Activated T-helper 17 cell treated with anti-CD3 and anti-CD28 coated beads, Interleukin-2, amount 50 U/mL, for 72 hours (primary cell): ENCODE measurements at regions not wholly inside any gene's neighbourhood (a gene's known extent, or its start where the extent isn't known, plus 50 kb on each side); places are given as distances from the start of the nearest gene placed in this dataset.

Source experiments
- ATAC-seq: fragments of 150-1000 bp; cut with Tn5 transposase; replicated peaks from 2 replicates; pipeline ENCODE4 v1.10.0; 2021; ENCODE audit warnings: mild to moderate bottlenecking, moderate library complexity
- H3K27ac Mint-ChIP-seq: one replicate; pipeline ENCODE4 v1.8.0; 2022; ENCODE audit warnings: mixed read lengths
- H3K27me3 Mint-ChIP-seq: one replicate; pipeline ENCODE4 v1.8.0; 2022; ENCODE audit warnings: mixed read lengths
- H3K36me3 Mint-ChIP-seq: one replicate; pipeline ENCODE4 v1.8.0; 2022; ENCODE audit warnings: low read depth, mild to moderate bottlenecking, mixed read lengths
- H3K4me1 Mint-ChIP-seq: one replicate; pipeline ENCODE4 v1.8.0; 2022; ENCODE audit warnings: mixed read lengths
- H3K4me3 Mint-ChIP-seq: one replicate; pipeline ENCODE4 v1.8.0; 2022; ENCODE audit warnings: mild to moderate bottlenecking, mixed read lengths
- H3K9me3 Mint-ChIP-seq: one replicate; pipeline ENCODE4 v1.8.0; 2022; ENCODE audit warnings: mixed read lengths

GRCh38 chr11:113634940-113635575, 71.0 kb downstream of the TMPRSS5 start:
- H3K9me3 Mint-ChIP-seq, result no peaks in the 10 kb centered on the region
- no peak for ATAC-seq
- no peaks in the 10 kb centered on the region for H3K36me3 Mint-ChIP-seq
- peaks cover 26% of the 10 kb centered on the region for H3K27me3 Mint-ChIP-seq
- H3K27ac Mint-ChIP-seq, result no peak overlapping the region
- no peak overlapping the region for H3K4me3 Mint-ChIP-seq
- H3K4me1 Mint-ChIP-seq, result no peaks in the 10 kb centered on the region

GRCh38 chr11:113632981-113633380, 73.1 kb downstream of the TMPRSS5 start:
- no peak overlapping the region for H3K4me3 Mint-ChIP-seq

GRCh38 chr11:113629562-113629961, 76.5 kb downstream of the TMPRSS5 start:
- Mint-ChIP-seq H3K9me3 (no peaks in the 10 kb centered on the region), H3K36me3 (no peaks in the 10 kb centered on the region), H3K4me1 (no peaks in the 10 kb centered on the region), H3K27me3 (peaks cover 13% of the 10 kb centered on the region), H3K4me3 (no peak overlapping the region), H3K27ac (no peak overlapping the region)
- no peak for ATAC-seq

More at GRCh38 chr11:113632981-113633380, 73.1 kb downstream of the TMPRSS5 start:
- no peaks in the 10 kb centered on the region for H3K4me1 Mint-ChIP-seq
- H3K9me3 Mint-ChIP-seq, result no peaks in the 10 kb centered on the region
- H3K27me3 Mint-ChIP-seq, result peaks cover 17% of the 10 kb centered on the region
- no peak for ATAC-seq
- H3K27ac Mint-ChIP-seq, result no peak overlapping the region
- no peaks in the 10 kb centered on the region for H3K36me3 Mint-ChIP-seq

GRCh38 chr11:113628912-113629311, 77.2 kb downstream of the TMPRSS5 start:
- H3K9me3 Mint-ChIP-seq, result no peaks in the 10 kb centered on the region
- no peak overlapping the region for H3K4me3 Mint-ChIP-seq
- peaks cover 16% of the 10 kb centered on the region for H3K27me3 Mint-ChIP-seq
- no peak overlapping the region for H3K27ac Mint-ChIP-seq
- no peak for ATAC-seq
- H3K4me1 Mint-ChIP-seq, result no peaks in the 10 kb centered on the region
- H3K36me3 Mint-ChIP-seq, result no peaks in the 10 kb centered on the region

GRCh38 chr11:113627946-113628345, 78.2 kb downstream of the TMPRSS5 start:
- no peaks in the 10 kb centered on the region for H3K36me3 Mint-ChIP-seq
- H3K4me3 Mint-ChIP-seq, result no peak overlapping the region
- H3K9me3 Mint-ChIP-seq, result no peaks in the 10 kb centered on the region
- H3K27me3 Mint-ChIP-seq, result peaks cover 25% of the 10 kb centered on the region
- no peak for ATAC-seq
- H3K4me1 Mint-ChIP-seq, result no peaks in the 10 kb centered on the region
- no peak overlapping the region for H3K27ac Mint-ChIP-seq

GRCh38 chr11:113627297-113627696, 78.8 kb downstream of the TMPRSS5 start:
- Mint-ChIP-seq H3K9me3 (no peaks in the 10 kb centered on the region), H3K27ac (no peak overlapping the region), H3K36me3 (no peaks in the 10 kb centered on the region), H3K4me3 (no peak overlapping the region), H3K4me1 (no peaks in the 10 kb centered on the region), H3K27me3 (peaks cover 25% of the 10 kb centered on the region)
- no peak for ATAC-seq

- ATAC-seq, result no peak
- H3K9me3 Mint-ChIP-seq, result no peaks in the 10 kb centered on the region
These were observed 79.4 kb downstream of the TMPRSS5 start for GRCh38 chr11:113626736-113627135.

GRCh38 chr11:113623114-113623513, 83.0 kb downstream of the TMPRSS5 start:
- H3K27me3 Mint-ChIP-seq, result peaks cover 19% of the 10 kb centered on the region
- H3K36me3 Mint-ChIP-seq, result no peaks in the 10 kb centered on the region
- no peak for ATAC-seq
- H3K4me3 Mint-ChIP-seq, result no peak overlapping the region
- no peaks in the 10 kb centered on the region for H3K4me1 Mint-ChIP-seq
- no peaks in the 10 kb centered on the region for H3K9me3 Mint-ChIP-seq
- no peak overlapping the region for H3K27ac Mint-ChIP-seq

More at GRCh38 chr11:113626736-113627135, 79.4 kb downstream of the TMPRSS5 start:
- Mint-ChIP-seq H3K4me3 (no peak overlapping the region), H3K4me1 (no peaks in the 10 kb centered on the region), H3K36me3 (no peaks in the 10 kb centered on the region), H3K27ac (no peak overlapping the region), H3K27me3 (peaks cover 24% of the 10 kb centered on the region)

GRCh38 chr11:113618360-113618759, 87.7 kb downstream of the TMPRSS5 start:
- ATAC-seq, result no peak

GRCh38 chr11:113615773-113616172, 90.3 kb downstream of the TMPRSS5 start:
- H3K9me3 Mint-ChIP-seq, result no peaks in the 10 kb centered on the region
- ATAC-seq, result no peak
- no peak overlapping the region for H3K4me3 Mint-ChIP-seq
- H3K27ac Mint-ChIP-seq, result no peak overlapping the region
- H3K27me3 Mint-ChIP-seq, result peaks cover 15% of the 10 kb centered on the region
- no peaks in the 10 kb centered on the region for H3K4me1 Mint-ChIP-seq
- no peaks in the 10 kb centered on the region for H3K36me3 Mint-ChIP-seq

More at GRCh38 chr11:113618360-113618759, 87.7 kb downstream of the TMPRSS5 start:
- Mint-ChIP-seq H3K27ac (no peak overlapping the region), H3K4me3 (no peak overlapping the region), H3K9me3 (no peaks in the 10 kb centered on the region), H3K36me3 (no peaks in the 10 kb centered on the region), H3K27me3 (peaks cover 25% of the 10 kb centered on the region), H3K4me1 (no peaks in the 10 kb centered on the region)

GRCh38 chr11:113615098-113615497, 91.0 kb downstream of the TMPRSS5 start:
- no peak for ATAC-seq
- Mint-ChIP-seq H3K27ac (no peak overlapping the region), H3K36me3 (no peaks in the 10 kb centered on the region), H3K4me3 (no peak overlapping the region), H3K4me1 (no peaks in the 10 kb centered on the region), H3K9me3 (no peaks in the 10 kb centered on the region), H3K27me3 (peaks cover 15% of the 10 kb centered on the region)

GRCh38 chr11:113614097-113614496, 92.0 kb downstream of the TMPRSS5 start:
- Mint-ChIP-seq H3K27me3 (peaks cover 15% of the 10 kb centered on the region), H3K36me3 (no peaks in the 10 kb centered on the region), H3K27ac (no peak overlapping the region), H3K4me3 (no peak overlapping the region), H3K4me1 (no peaks in the 10 kb centered on the region), H3K9me3 (no peaks in the 10 kb centered on the region)
- ATAC-seq, result no peak

- no peaks in the 10 kb centered on the region for H3K36me3 Mint-ChIP-seq
- no peaks in the 10 kb centered on the region for H3K4me1 Mint-ChIP-seq
- H3K9me3 Mint-ChIP-seq, result no peaks in the 10 kb centered on the region
- peaks cover 15% of the 10 kb centered on the region for H3K27me3 Mint-ChIP-seq
- ATAC-seq, result no peak
- H3K27ac Mint-ChIP-seq, result no peak overlapping the region
- H3K4me3 Mint-ChIP-seq, result no peak overlapping the region
These were observed 92.5 kb downstream of the TMPRSS5 start for GRCh38 chr11:113613619-113614018.

- no peak overlapping the region for H3K27ac Mint-ChIP-seq
- no peak overlapping the region for H3K4me3 Mint-ChIP-seq
- H3K4me1 Mint-ChIP-seq, result no peaks in the 10 kb centered on the region
- no peak for ATAC-seq
- H3K27me3 Mint-ChIP-seq, result peaks cover 31% of the 10 kb centered on the region
- H3K36me3 Mint-ChIP-seq, result no peaks in the 10 kb centered on the region
- peaks cover 4% of the 10 kb centered on the region for H3K9me3 Mint-ChIP-seq
These were observed 101.9 kb downstream of the TMPRSS5 start for GRCh38 chr11:113604186-113604585.

- no peak for ATAC-seq
- peaks cover 4% of the 10 kb centered on the region for H3K9me3 Mint-ChIP-seq
- H3K36me3 Mint-ChIP-seq, result no peaks in the 10 kb centered on the region
- H3K27me3 Mint-ChIP-seq, result peaks cover 37% of the 10 kb centered on the region
- H3K4me3 Mint-ChIP-seq, result no peak overlapping the region
- no peak overlapping the region for H3K27ac Mint-ChIP-seq
- no peaks in the 10 kb centered on the region for H3K4me1 Mint-ChIP-seq
These were observed 102.6 kb downstream of the TMPRSS5 start for GRCh38 chr11:113603277-113604059.
